HFFc6 (cell line): ENCODE measurements at regions not wholly inside any gene's neighbourhood (a gene's known extent, or its start where the extent isn't known, plus 50 kb on each side); places are given as distances from the start of the nearest gene placed in this dataset.
"Not testable (repeated sequence)": the region's sequence is repeated elsewhere in the genome, so short reads cannot be mapped to it uniquely, and the experiment has no call there.

ENCODE experiments used
- DNase-seq: peaks from one replicate; pipeline ENCODE4 v3.0.0-alpha.2; 2018
- H3K27ac Mint-ChIP-seq: 2 replicates; pipeline ENCODE4 v1.8.0; 2020; ENCODE audit warnings: mild to moderate bottlenecking, mixed read lengths
- H3K27me3 Mint-ChIP-seq: 2 replicates; pipeline ENCODE4 v1.8.0; 2021; ENCODE audit warnings: mild to moderate bottlenecking, moderate library complexity, mixed read lengths; ENCODE audit not compliant: insufficient read depth
- H3K36me3 Mint-ChIP-seq: 2 replicates; pipeline ENCODE4 v1.8.0; 2021; ENCODE audit warnings: low read depth, mixed read lengths
- H3K4me1 Mint-ChIP-seq: 2 replicates; pipeline ENCODE4 v1.8.0; 2020; ENCODE audit warnings: low read depth, mixed read lengths
- H3K4me3 Mint-ChIP-seq: 2 replicates; pipeline ENCODE4 v1.8.0; 2020; ENCODE audit warnings: mild to moderate bottlenecking, moderate library complexity, mixed read lengths
- H3K9me3 Mint-ChIP-seq: 2 replicates; pipeline ENCODE4 v1.8.0; 2020; ENCODE audit warnings: mild to moderate bottlenecking, mixed read lengths
- TF ChIP-seq, protein P1 (sequence below): fragments of 200-600 bp; sonication (generic); IDR thresholded peaks from 2 replicates; pipeline ENCODE4 v1.5.0; 2021; ENCODE audit warnings: antibody characterized with exemption, mild to moderate bottlenecking

DNA sequence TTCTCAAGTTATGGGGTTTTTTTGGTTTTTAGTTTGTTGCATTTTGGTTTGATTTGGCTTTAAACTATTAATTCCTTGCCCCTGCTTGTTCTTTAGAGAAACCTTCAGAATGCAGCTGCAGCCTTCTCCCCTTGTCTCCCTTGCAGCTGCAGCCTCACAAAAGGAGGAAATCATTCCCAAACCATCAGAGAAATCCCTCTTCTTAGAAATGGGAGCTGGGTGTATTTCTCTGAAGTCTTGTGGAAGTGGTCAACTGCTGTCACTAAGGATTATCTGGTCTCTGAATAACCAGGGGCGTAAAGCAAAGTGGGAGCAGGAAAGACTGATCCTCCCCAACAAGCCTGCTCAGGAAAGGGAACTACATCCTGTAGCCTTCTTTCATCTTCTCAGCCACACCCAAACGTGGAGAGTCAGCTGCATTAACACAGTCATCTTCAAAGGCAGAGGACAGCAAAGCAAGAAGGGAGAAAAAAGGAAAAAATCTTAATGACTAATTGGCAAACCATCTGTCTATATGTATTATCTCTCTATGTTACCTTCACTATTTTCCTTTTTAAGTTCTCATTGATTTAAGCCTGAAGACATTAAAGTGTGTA is 1834.1 kb upstream of the PIK3C3 start:
- TF ChIP-seq, protein P1, sequence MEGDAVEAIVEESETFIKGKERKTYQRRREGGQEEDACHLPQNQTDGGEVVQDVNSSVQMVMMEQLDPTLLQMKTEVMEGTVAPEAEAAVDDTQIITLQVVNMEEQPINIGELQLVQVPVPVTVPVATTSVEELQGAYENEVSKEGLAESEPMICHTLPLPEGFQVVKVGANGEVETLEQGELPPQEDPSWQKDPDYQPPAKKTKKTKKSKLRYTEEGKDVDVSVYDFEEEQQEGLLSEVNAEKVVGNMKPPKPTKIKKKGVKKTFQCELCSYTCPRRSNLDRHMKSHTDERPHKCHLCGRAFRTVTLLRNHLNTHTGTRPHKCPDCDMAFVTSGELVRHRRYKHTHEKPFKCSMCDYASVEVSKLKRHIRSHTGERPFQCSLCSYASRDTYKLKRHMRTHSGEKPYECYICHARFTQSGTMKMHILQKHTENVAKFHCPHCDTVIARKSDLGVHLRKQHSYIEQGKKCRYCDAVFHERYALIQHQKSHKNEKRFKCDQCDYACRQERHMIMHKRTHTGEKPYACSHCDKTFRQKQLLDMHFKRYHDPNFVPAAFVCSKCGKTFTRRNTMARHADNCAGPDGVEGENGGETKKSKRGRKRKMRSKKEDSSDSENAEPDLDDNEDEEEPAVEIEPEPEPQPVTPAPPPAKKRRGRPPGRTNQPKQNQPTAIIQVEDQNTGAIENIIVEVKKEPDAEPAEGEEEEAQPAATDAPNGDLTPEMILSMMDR = no peak
- Mint-ChIP-seq H3K27me3 (no peaks in the 10 kb centered on the region), H3K9me3 (peaks cover 44% of the 10 kb centered on the region), H3K4me3 (no peak overlapping the region), H3K36me3 (no peaks in the 10 kb centered on the region), H3K27ac (no peak overlapping the region), H3K4me1 (no peaks in the 10 kb centered on the region)
- no peak for DNase-seq

DNA sequence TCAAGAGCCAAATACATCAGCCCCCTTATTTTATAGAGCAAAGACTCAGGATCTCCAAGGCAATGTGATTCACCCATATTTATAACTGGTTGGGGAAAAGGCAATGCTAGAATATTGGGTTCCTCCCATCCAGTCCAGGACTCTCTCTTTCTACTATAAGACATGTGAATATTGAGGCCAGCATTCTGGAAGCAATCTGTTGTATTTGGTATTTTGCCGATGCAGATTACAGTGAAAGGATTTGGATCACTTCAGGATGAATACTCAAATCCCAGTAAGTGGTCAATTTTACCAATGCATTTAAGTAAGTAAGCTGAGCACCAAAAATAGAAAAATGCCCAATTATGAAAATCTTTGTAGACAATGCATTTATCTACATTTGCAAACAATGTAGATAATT is 1834.7 kb upstream of the PIK3C3 start:
- Mint-ChIP-seq H3K4me3 (no peak overlapping the region), H3K4me1 (no peaks in the 10 kb centered on the region), H3K9me3 (peaks cover 44% of the 10 kb centered on the region), H3K27ac (no peak overlapping the region), H3K36me3 (no peaks in the 10 kb centered on the region), H3K27me3 (no peaks in the 10 kb centered on the region)
- no peak for DNase-seq
- TF ChIP-seq, protein P1 = no peak

DNA sequence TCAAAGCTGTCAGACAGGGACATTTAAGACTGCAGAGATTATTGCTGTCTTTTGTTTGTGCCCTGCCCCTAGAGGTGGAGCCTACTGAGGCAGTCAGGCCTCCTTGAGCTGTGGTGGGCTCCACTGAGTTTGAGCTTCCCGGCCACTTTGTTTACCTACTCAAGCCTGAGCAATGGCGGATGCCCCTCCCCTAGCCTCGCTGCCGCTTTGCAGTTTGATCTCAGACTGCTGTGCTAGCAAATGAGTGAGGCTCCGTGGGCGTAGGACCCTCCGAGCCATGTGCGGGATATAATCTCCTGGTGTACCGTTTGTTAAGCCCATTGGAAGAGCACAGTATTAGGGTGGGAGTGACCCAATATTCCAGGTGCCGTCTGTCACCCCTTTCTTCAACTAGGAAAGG is 1835.5 kb upstream of the PIK3C3 start:
- H3K27ac Mint-ChIP-seq, H3K36me3 Mint-ChIP-seq, H3K4me3 Mint-ChIP-seq, H3K27me3 Mint-ChIP-seq, DNase-seq, H3K4me1 Mint-ChIP-seq: not testable (repeated sequence)
- peaks cover 36% of the 10 kb centered on the region for H3K9me3 Mint-ChIP-seq

DNA sequence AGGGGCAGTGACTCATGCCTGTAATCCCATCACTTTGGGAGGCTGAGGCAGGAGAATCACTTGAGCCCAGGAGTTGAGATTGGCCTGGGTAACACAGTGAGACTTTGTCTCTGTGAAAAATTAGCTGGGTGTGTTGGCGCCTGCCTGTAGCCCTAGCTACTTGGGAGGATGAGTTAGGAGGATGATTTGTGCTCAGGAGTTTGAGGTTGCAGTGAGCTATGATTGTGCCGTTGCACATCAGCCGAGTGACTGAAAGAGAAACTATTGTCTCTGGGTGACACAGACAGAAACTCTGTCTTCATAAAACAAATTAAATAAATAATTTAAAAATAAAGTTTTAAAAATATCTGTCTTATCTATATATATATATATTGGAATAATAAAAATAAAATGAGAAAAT is 1844.6 kb upstream of the PIK3C3 start:
- Mint-ChIP-seq H3K4me1 (no peaks in the 10 kb centered on the region), H3K36me3 (no peaks in the 10 kb centered on the region), H3K4me3 (no peak overlapping the region), H3K9me3 (peaks cover 10% of the 10 kb centered on the region), H3K27me3 (no peaks in the 10 kb centered on the region; the same call in 1 of the 2 replicates), H3K27ac (no peak overlapping the region)
- no peak for DNase-seq
- TF ChIP-seq, protein P1 = no peak

DNA sequence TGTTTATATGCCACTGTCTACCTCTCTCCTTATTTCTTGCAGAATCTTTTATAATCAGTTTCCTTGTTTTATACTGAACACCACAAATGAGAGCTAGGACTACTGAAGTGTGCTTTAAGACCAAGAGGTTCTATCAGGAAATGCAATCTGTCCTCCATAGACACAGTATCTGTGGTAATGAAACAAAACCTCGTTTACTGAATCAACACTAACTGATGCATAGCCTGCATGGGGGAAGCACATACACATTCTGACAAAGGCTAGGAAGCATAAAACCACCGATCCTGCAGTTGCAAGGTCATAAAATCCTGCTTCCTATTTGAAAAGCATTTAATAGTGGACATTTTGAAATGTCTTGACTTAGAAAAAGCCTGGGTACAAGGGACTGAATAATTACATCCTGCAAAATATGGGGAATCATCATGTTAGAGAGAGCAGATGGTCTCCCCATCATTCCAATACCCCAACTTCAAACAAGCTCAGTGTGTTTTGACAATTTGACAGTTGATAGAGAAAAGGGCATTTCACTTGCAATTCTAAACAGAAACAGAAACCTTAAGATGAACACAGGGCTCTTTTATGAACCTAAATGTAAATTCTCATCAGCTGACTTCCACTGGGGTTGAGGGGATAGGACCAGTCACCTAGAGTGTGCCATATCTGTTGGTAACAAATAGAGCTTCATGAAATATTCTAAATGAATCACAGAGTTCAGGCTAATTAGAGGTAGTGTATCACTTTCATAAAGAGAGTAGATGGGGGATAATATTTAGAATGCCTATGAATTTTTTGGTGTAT is 1845.6 kb upstream of the PIK3C3 start:
- peaks cover 10% of the 10 kb centered on the region for H3K9me3 Mint-ChIP-seq
- H3K27me3 Mint-ChIP-seq = no peaks in the 10 kb centered on the region; the same call in 1 of the 2 replicates
- H3K36me3 Mint-ChIP-seq = no peaks in the 10 kb centered on the region
- TF ChIP-seq, protein P1 = no peak
- no peak overlapping the region for H3K4me3 Mint-ChIP-seq
- H3K4me1 Mint-ChIP-seq = no peaks in the 10 kb centered on the region
- H3K27ac Mint-ChIP-seq = no peak overlapping the region
- DNase-seq = no peak

DNA sequence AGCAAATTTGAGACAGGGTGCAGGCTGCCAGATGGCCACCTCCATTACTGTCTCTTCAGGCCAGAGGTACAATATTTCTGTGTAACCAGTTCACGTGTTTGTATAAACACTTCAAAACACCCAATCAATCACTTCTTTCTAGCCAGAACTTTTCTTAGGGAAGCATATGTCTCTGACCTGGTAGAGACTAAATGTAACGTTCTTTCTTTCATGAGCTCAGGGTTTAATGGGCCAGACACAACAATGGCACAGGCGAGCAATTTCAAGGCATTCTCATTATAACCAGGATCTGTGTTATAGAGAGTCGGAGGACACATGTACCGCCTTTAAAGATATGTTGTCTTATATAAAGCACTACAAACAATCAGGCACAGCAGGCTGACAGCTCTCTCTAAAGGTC is 1846.4 kb upstream of the PIK3C3 start:
- H3K27ac Mint-ChIP-seq = no peak overlapping the region
- peaks cover 10% of the 10 kb centered on the region for H3K9me3 Mint-ChIP-seq
- no peaks in the 10 kb centered on the region; the same call in 1 of the 2 replicates for H3K27me3 Mint-ChIP-seq
- no peaks in the 10 kb centered on the region for H3K36me3 Mint-ChIP-seq
- no peak overlapping the region for H3K4me3 Mint-ChIP-seq
- TF ChIP-seq, protein P1 = no peak
- no peak for DNase-seq
- no peaks in the 10 kb centered on the region for H3K4me1 Mint-ChIP-seq
